ENCODE measurements at regions not wholly inside any gene's neighbourhood (a gene's known extent, or its start where the extent isn't known, plus 50 kb on each side); places are given as distances from the start of the nearest gene placed in this dataset.

GRCh38 chr12:114165921-114166320 lies 199.8 kb upstream of the RBM19 start:
- Mint-ChIP-seq H3K36me3 (ENCODE audit: unreplicated experiment) (no peaks in the 10 kb centered on the region), H3K9me3 (ENCODE audit: unreplicated experiment) (no peaks in the 10 kb centered on the region), H3K27me3 (ENCODE audit: unreplicated experiment) (peaks cover 2% of the 10 kb centered on the region), H3K4me3 (ENCODE audit: unreplicated experiment) (no peak overlapping the region), H3K27ac (ENCODE audit: unreplicated experiment) (no peak overlapping the region), H3K4me1 (ENCODE audit: low read depth, unreplicated experiment) (no peaks in the 10 kb centered on the region)
- DNase-seq = no peak
- no peak for TF ChIP-seq CTCF (IDR thresholded peaks at IDR 0.05; ENCODE audit: partially characterized antibody, unreplicated experiment)

DNA sequence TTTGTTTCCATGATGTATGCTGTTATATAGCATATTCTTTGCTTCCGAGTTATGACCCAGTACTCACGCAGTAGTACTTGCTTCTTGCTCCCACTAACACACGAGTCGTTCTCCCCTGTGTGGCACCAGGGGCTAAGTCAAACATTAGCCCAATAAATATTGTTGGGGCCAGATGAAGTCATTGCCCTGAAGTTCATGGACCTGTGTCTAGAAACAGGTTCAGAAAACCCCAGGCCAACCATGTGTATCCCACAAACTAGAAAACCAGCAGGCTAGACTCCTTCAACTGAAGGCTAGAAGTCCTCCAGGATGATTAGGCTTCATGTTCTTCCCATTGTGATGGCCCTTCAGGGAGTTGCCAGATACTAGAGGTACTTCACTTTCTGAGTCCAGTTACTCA lies 198.2 kb upstream of the RBM19 start:
- Mint-ChIP-seq H3K9me3 (ENCODE audit: unreplicated experiment) (no peaks in the 10 kb centered on the region), H3K4me3 (ENCODE audit: unreplicated experiment) (no peak overlapping the region), H3K27me3 (ENCODE audit: unreplicated experiment) (peaks cover 2% of the 10 kb centered on the region), H3K27ac (ENCODE audit: unreplicated experiment) (no peak overlapping the region), H3K36me3 (ENCODE audit: unreplicated experiment) (no peaks in the 10 kb centered on the region), H3K4me1 (ENCODE audit: low read depth, unreplicated experiment) (no peaks in the 10 kb centered on the region)
- DNase-seq = no peak
- TF ChIP-seq CTCF (IDR thresholded peaks at IDR 0.05; ENCODE audit: partially characterized antibody, unreplicated experiment) = no peak

GRCh38 chr12:114163771-114164170 lies 197.6 kb upstream of the RBM19 start:
- H3K27me3 Mint-ChIP-seq (ENCODE audit: unreplicated experiment) = peaks cover 2% of the 10 kb centered on the region
- TF ChIP-seq CTCF (IDR thresholded peaks at IDR 0.05; ENCODE audit: partially characterized antibody, unreplicated experiment) = no peak
- DNase-seq = no peak
- H3K9me3 Mint-ChIP-seq (ENCODE audit: unreplicated experiment) = no peaks in the 10 kb centered on the region
- H3K4me1 Mint-ChIP-seq (ENCODE audit: low read depth, unreplicated experiment) = no peaks in the 10 kb centered on the region
- no peak overlapping the region for H3K27ac Mint-ChIP-seq (ENCODE audit: unreplicated experiment)
- H3K36me3 Mint-ChIP-seq (ENCODE audit: unreplicated experiment) = no peaks in the 10 kb centered on the region
- no peak overlapping the region for H3K4me3 Mint-ChIP-seq (ENCODE audit: unreplicated experiment)

DNA sequence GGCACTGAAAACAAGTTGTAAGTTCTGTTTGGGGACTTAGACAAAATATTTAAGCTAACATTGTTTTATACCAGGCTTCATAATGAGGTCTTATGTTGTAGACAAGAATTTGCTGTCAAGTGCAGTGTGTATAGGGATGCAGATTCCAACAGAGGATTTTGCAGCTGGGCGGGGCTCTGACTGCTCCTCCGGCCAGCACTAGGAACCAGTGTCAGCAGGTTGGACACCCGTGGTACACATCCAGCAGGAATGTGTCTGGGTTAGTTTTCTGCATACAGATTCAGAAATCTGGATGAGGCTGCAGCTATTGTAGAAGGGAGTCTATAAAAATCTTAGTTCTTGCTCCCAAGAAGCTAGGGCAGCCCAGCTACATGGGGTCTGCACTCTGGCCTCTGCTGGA lies 194.3 kb upstream of the RBM19 start:
- Mint-ChIP-seq H3K27me3 (ENCODE audit: unreplicated experiment) (no peaks in the 10 kb centered on the region), H3K4me3 (ENCODE audit: unreplicated experiment) (no peak overlapping the region), H3K9me3 (ENCODE audit: unreplicated experiment) (peaks cover 1% of the 10 kb centered on the region), H3K27ac (ENCODE audit: unreplicated experiment) (no peak overlapping the region), H3K36me3 (ENCODE audit: unreplicated experiment) (no peaks in the 10 kb centered on the region), H3K4me1 (ENCODE audit: low read depth, unreplicated experiment) (no peaks in the 10 kb centered on the region)
- no peak for DNase-seq
- no peak for TF ChIP-seq CTCF (IDR thresholded peaks at IDR 0.05; ENCODE audit: partially characterized antibody, unreplicated experiment)

- Mint-ChIP-seq H3K4me3 (ENCODE audit: unreplicated experiment) (no peak overlapping the region), H3K27me3 (ENCODE audit: unreplicated experiment) (no peaks in the 10 kb centered on the region), H3K36me3 (ENCODE audit: unreplicated experiment) (no peaks in the 10 kb centered on the region), H3K9me3 (ENCODE audit: unreplicated experiment) (no peaks in the 10 kb centered on the region), H3K4me1 (ENCODE audit: low read depth, unreplicated experiment) (no peaks in the 10 kb centered on the region), H3K27ac (ENCODE audit: unreplicated experiment) (no peak overlapping the region)
- no peak for DNase-seq
- TF ChIP-seq CTCF (IDR thresholded peaks at IDR 0.05; ENCODE audit: partially characterized antibody, unreplicated experiment) = no peak
Measured at GRCh38 chr12:114152890-114153289, 186.8 kb upstream of the RBM19 start.
